ENCODE measurements at regions not wholly inside any gene's neighbourhood (a gene's known extent, or its start where the extent isn't known, plus 50 kb on each side); places are given as distances from the start of the nearest gene placed in this dataset.

DNA sequence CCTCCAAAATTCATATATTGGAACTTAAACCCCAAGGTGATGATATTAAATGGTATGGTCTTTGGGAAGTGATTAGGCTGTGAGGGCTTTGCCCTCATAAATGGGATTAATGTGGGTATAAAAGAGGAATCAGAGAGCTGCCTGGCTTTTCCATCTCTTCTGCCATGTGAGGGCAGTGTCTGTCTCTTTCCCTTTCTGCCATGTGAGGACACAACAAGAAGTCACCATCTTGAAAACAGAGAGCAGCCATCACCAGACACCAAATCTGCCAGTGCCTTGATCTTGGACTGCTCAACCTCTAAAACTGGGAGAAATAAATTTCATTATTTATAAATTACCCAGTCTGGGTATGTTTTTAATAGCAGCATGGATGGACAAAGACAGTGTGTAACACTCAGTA, 263.0 kb downstream of the PAX1 start:
- FAIRE-seq = no peak
- H3K9ac ChIP-seq (ENCODE audit: low read length in 3 of 3) = no peak overlapping the region
- intact Hi-C loops (cut with DNase I) = no loop called here
- no peaks in the 10 kb centered on the region for H3K27me3 ChIP-seq (ENCODE audit: control insufficient read depth, insufficient read depth, low read length)
- TF ChIP-seq CTCF (IDR thresholded peaks at IDR 0.05; ENCODE audit: borderline replicate concordance, extremely low read depth, insufficient read depth) = no peak
- H3K4me3 ChIP-seq (ENCODE audit: low read length in 3 of 3) = no peak overlapping the region
- no peaks in the 10 kb centered on the region for H3K9me3 ChIP-seq (ENCODE audit: control insufficient read depth in 2 of 3, insufficient read depth in 1 of 3, low read length in 3 of 3)
- H3K36me3 ChIP-seq (ENCODE audit: control insufficient read depth in 2 of 3, insufficient read depth in 3 of 3, low read length in 3 of 3) = no peaks in the 10 kb centered on the region
- H3K27ac ChIP-seq (ENCODE audit: low read depth in 2 of 2, low read length in 2 of 2) = no peak overlapping the region
- DNase-seq = no peak
- H3K4me1 ChIP-seq (ENCODE audit: control insufficient read depth in 2 of 3, insufficient read depth in 2 of 3, low read depth in 1 of 3, low read length in 3 of 3) = no peaks in the 10 kb centered on the region

DNA sequence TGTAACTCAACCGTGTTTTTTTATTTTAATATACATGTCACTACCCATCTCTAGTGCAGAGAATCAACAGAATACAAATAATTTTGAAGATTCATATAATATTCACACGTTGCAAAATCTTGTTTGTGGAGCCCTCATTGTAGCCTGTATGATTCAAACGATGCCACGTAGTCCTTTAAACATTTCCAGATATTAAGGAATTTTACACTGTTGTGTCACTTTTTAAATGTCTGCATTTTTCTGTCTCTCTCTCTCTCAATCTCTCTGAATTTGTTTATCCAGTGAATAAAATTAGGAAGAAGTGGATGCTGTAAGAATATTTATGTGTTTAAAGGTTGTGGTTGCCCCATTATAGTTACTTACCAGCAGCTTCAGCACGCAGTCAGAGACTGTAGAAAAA, 262.0 kb downstream of the PAX1 start:
- no peak overlapping the region for H3K9ac ChIP-seq (ENCODE audit: low read length in 3 of 3)
- intact Hi-C loops (cut with DNase I) = no loop called here
- DNase-seq = no peak
- no peaks in the 10 kb centered on the region for H3K9me3 ChIP-seq (ENCODE audit: control insufficient read depth in 2 of 3, insufficient read depth in 1 of 3, low read length in 3 of 3)
- H3K4me1 ChIP-seq (ENCODE audit: control insufficient read depth in 2 of 3, insufficient read depth in 2 of 3, low read depth in 1 of 3, low read length in 3 of 3) = no peaks in the 10 kb centered on the region
- no peak overlapping the region for H3K27ac ChIP-seq (ENCODE audit: low read depth in 2 of 2, low read length in 2 of 2)
- H3K27me3 ChIP-seq (ENCODE audit: control insufficient read depth, insufficient read depth, low read length) = no peaks in the 10 kb centered on the region
- no peaks in the 10 kb centered on the region for H3K36me3 ChIP-seq (ENCODE audit: control insufficient read depth in 2 of 3, insufficient read depth in 3 of 3, low read length in 3 of 3)
- no peak for TF ChIP-seq CTCF (IDR thresholded peaks at IDR 0.05; ENCODE audit: borderline replicate concordance, extremely low read depth, insufficient read depth)
- no peak overlapping the region for H3K4me3 ChIP-seq (ENCODE audit: low read length in 3 of 3)
- FAIRE-seq = no peak

DNA sequence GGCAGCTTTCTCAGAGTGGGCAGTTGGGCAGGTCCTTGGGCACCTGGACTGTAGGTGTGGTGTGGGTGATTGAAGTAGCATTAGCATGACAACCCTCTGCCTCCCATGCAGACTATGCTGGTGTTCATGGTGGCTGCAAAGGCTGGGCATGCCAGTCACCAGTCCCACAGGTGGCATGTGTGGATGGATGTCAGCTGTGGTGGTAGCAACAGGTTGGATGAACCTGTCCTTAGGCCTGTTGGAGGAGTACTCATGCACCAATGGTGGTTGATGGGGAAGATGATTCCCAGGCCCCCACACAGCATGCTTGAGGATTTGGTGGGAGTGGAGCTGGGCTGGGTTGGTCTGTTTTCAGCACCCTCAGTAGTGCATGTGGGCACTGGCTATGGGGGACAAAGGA, 251.1 kb downstream of the PAX1 start:
- H3K27me3 ChIP-seq (ENCODE audit: control insufficient read depth, insufficient read depth, low read length) = no peaks in the 10 kb centered on the region
- no peaks in the 10 kb centered on the region for H3K4me1 ChIP-seq (ENCODE audit: control insufficient read depth in 2 of 3, insufficient read depth in 2 of 3, low read depth in 1 of 3, low read length in 3 of 3)
- H3K9me3 ChIP-seq (ENCODE audit: control insufficient read depth in 2 of 3, insufficient read depth in 1 of 3, low read length in 3 of 3) = peaks cover 0 to 5% (median 0%) of the 10 kb centered on the region in 3 donors
- DNase-seq (no peak), FAIRE-seq (no peak)
- intact Hi-C loops (cut with DNase I) = no loop called here
- no peak overlapping the region for H3K4me3 ChIP-seq (ENCODE audit: low read length in 3 of 3)
- H3K27ac ChIP-seq (ENCODE audit: low read depth in 2 of 2, low read length in 2 of 2) = no peak overlapping the region
- H3K9ac ChIP-seq (ENCODE audit: low read length in 3 of 3) = no peak overlapping the region
- no peak for TF ChIP-seq CTCF (IDR thresholded peaks at IDR 0.05; ENCODE audit: borderline replicate concordance, extremely low read depth, insufficient read depth)
- H3K36me3 ChIP-seq (ENCODE audit: control insufficient read depth in 2 of 3, insufficient read depth in 3 of 3, low read length in 3 of 3) = no peaks in the 10 kb centered on the region

- no peak for TF ChIP-seq CTCF (IDR thresholded peaks at IDR 0.05; ENCODE audit: borderline replicate concordance, extremely low read depth, insufficient read depth)
Observed at GRCh38 chr20:21947406-21947805, 241.9 kb downstream of the PAX1 start.

More at GRCh38 chr20:21947406-21947805, 241.9 kb downstream of the PAX1 start:
- Histone ChIP-seq H3K27me3 (ENCODE audit: control insufficient read depth, insufficient read depth, low read length) (no peaks in the 10 kb centered on the region), H3K36me3 (ENCODE audit: control insufficient read depth in 2 of 3, insufficient read depth in 3 of 3, low read length in 3 of 3) (no peaks in the 10 kb centered on the region), H3K9ac (ENCODE audit: low read length in 3 of 3) (no peak overlapping the region), H3K4me3 (ENCODE audit: low read length in 3 of 3) (no peak overlapping the region), H3K4me1 (ENCODE audit: control insufficient read depth in 2 of 3, insufficient read depth in 2 of 3, low read depth in 1 of 3, low read length in 3 of 3) (no peaks in the 10 kb centered on the region), H3K9me3 (ENCODE audit: control insufficient read depth in 2 of 3, insufficient read depth in 1 of 3, low read length in 3 of 3) (no peaks in the 10 kb centered on the region), H3K27ac (ENCODE audit: low read depth in 2 of 2, low read length in 2 of 2) (no peak overlapping the region)
- FAIRE-seq (no peak), DNase-seq (no peak)
- intact Hi-C loops (cut with DNase I) = no loop called here
